HepG2 (cell line): ENCODE measurements at regions not wholly inside any gene's neighbourhood (a gene's known extent, or its start where the extent isn't known, plus 50 kb on each side); places are given as distances from the start of the nearest gene placed in this dataset.

ENCODE experiments used
- ATAC-seq: fragments of 200-7000 bp; cut with Tn5 transposase; 3 replicates; pipeline ENCODE4 v1.9.1; 2020; ENCODE audit warnings: mild to moderate bottlenecking, moderate library complexity
- BruUV-seq: library from RNA; stranded (reverse); fragments of 400-500 nt; replicated peaks from 2 replicates; lab custom pipeline; 2021; lab: Mats Ljungman, UMichigan
- CTCF ChIA-PET: fragments of 300-600 bp; formaldehyde crosslinking; extraction: SDS; loops from one replicate; lab custom pipeline; 2021; ENCODE audit warnings: low total read pairs, inconsistent platforms, low intra/inter-chr PET ratio; lab: Yijun Ruan, JAX
- POLR2A ChIA-PET: fragments of 350-600 bp; sonication (Branson Sonifier 250); formaldehyde crosslinking; loops from one replicate; lab custom pipeline; 2020; ENCODE audit warnings: antibody characterized with exemption, inconsistent platforms; lab: Yijun Ruan, JAX
- DNase-seq: peaks from one replicate; pipeline ENCODE4 v3.0.0-alpha.2; 2015; ENCODE audit warnings: low spot score
- FAIRE-seq: peaks from 3 replicates; lab custom pipeline; 2011; peaks lifted over from hg19 to GRCh38; lab: Jason Lieb, UNC
- H2AFZ ChIP-seq: one replicate; pipeline ENCODE4 v1.6.1; 2011; ENCODE audit warnings: low read length, inconsistent platforms
- H3K27ac ChIP-seq: fragments of 300-600 bp; 3 replicates; pipeline ENCODE4 v1.8.0; 2011; ENCODE audit warnings: mixed run types, mild to moderate bottlenecking, mixed read lengths, low read length, inconsistent platforms; ENCODE audit not compliant: insufficient read depth; ENCODE audit errors: extremely low read length
- H3K27me3 ChIP-seq, 2 experiments: fragments of 200-600 bp in 1 of 2; 2 replicates in 1 of 2; 3 replicates in 1 of 2; pipeline versions ENCODE4 v1.6.0 to v1.8.0; 2011; ENCODE audit warnings: low read length in 2 of 2, mild to moderate bottlenecking in 2 of 2, moderate library complexity in 2 of 2, inconsistent platforms in 1 of 2; ENCODE audit not compliant: insufficient read depth in 2 of 2, control insufficient read depth in 1 of 2
- H3K36me3 ChIP-seq, 2 experiments: fragments of 200-600 bp in 1 of 2; replicated peaks in 1 of 2; 2 replicates in 1 of 2; 3 replicates in 1 of 2; pipeline versions ENCODE4 v1.5.1 to v1.8.0; 2011; ENCODE audit warnings: low read length in 2 of 2, inconsistent platforms in 1 of 2; ENCODE audit not compliant: insufficient read depth in 2 of 2, control insufficient read depth in 1 of 2
- H3K4me1 ChIP-seq: 2 replicates; pipeline ENCODE4 v1.5.1; 2012; ENCODE audit warnings: low read length, inconsistent platforms; ENCODE audit not compliant: insufficient read depth
- H3K4me2 ChIP-seq: 2 replicates; pipeline ENCODE4 v1.6.0; 2011; ENCODE audit warnings: low read depth, low read length, inconsistent platforms
- H3K4me3 ChIP-seq, 3 experiments: fragments of 200-600 bp in 1 of 3; sonication (generic), shearing (Covaris generic) in 1 of 3; replicated peaks in 1 of 3; 2 replicates each; pipeline ENCODE4 v1.5.1; 2011 to 2016; ENCODE audit warnings: low read length in 3 of 3, inconsistent platforms in 2 of 3, low read depth in 2 of 3, mild to moderate bottlenecking in 2 of 3, control low read depth in 1 of 3, mixed read lengths in 1 of 3; ENCODE audit not compliant: insufficient read depth in 1 of 3
- H3K79me2 ChIP-seq: one replicate; pipeline ENCODE4 v1.6.1; 2011; ENCODE audit warnings: low read length, inconsistent platforms; ENCODE audit not compliant: insufficient read depth
- H3K9ac ChIP-seq: 2 replicates; pipeline ENCODE4 v1.6.0; 2011; ENCODE audit warnings: mild to moderate bottlenecking, low read depth, low read length, inconsistent platforms; ENCODE audit not compliant: insufficient read depth
- H3K9me3 ChIP-seq: 2 replicates; pipeline ENCODE4 v1.5.1; 2012; ENCODE audit warnings: mild to moderate bottlenecking, low read length
- H4K20me1 ChIP-seq: 2 replicates; pipeline ENCODE4 v1.6.0; 2011; ENCODE audit warnings: inconsistent platforms, mild to moderate bottlenecking, low read length, moderate library complexity; ENCODE audit not compliant: insufficient read depth
- EHMT2 ChIP-seq: fragments of 200-600 bp; sonication (generic); IDR thresholded peaks from 2 replicates; pipeline ENCODE4 v1.7.0; 2017; ENCODE audit warnings: antibody characterized with exemption, low read depth, low read length, borderline replicate concordance
- GATAD2A ChIP-seq: IDR thresholded peaks from 2 replicates; pipeline ENCODE4 v1.6.1; 2016
- HDAC6 ChIP-seq: fragments of 200-600 bp; sonication (generic); IDR thresholded peaks from 2 replicates; pipeline ENCODE4 v1.7.0; 2017; ENCODE audit warnings: mild to moderate bottlenecking, antibody characterized with exemption, low read length, low read depth
- HOXA9 ChIP-seq: sonication (generic); formaldehyde crosslinking; IDR thresholded peaks from 2 replicates; pipeline ENCODE4 v1.8.1; 2022; ENCODE audit warnings: missing genetic modification reagents, mild to moderate bottlenecking, moderate library complexity, borderline replicate concordance
- IKZF1 ChIP-seq: fragments of 450-650 bp; IDR thresholded peaks from 2 replicates; pipeline ENCODE4 v1.7.1; 2016
- KDM2A ChIP-seq: sonication (generic); formaldehyde crosslinking; IDR thresholded peaks from 2 replicates; pipeline ENCODE4 v1.4.0; 2020; ENCODE audit warnings: low read depth, missing genetic modification reagents, borderline replicate concordance
- KMT2B ChIP-seq: IDR thresholded peaks from 2 replicates; pipeline ENCODE4 v1.6.1; 2016; ENCODE audit warnings: missing genetic modification reagents, missing compliant biosample characterization
- NFYC ChIP-seq: IDR thresholded peaks from 2 replicates; pipeline ENCODE4 v1.6.1; 2016; ENCODE audit warnings: missing genetic modification reagents, missing compliant biosample characterization
- PHF8 ChIP-seq: sonication (generic); formaldehyde crosslinking; IDR thresholded peaks from 2 replicates; pipeline ENCODE4 v1.5.0; 2020; ENCODE audit warnings: missing genetic modification reagents
- RORA ChIP-seq: sonication (generic); formaldehyde crosslinking; IDR thresholded peaks from 2 replicates; pipeline ENCODE4 v1.5.0; 2020; ENCODE audit warnings: mild to moderate bottlenecking, missing genetic modification reagents, moderate library complexity
- SP140L ChIP-seq: sonication (generic); formaldehyde crosslinking; IDR thresholded peaks from 2 replicates; pipeline ENCODE4 v1.4.0; 2020; ENCODE audit warnings: missing genetic modification reagents, borderline replicate concordance
- ZNF10 ChIP-seq: sonication (generic); formaldehyde crosslinking; IDR thresholded peaks from 2 replicates; pipeline ENCODE4 v1.4.0; 2020; ENCODE audit warnings: mild to moderate bottlenecking, low read depth, missing genetic modification reagents, borderline replicate concordance
- ZNF329 ChIP-seq: sonication (generic); formaldehyde crosslinking; IDR thresholded peaks from 2 replicates; pipeline ENCODE4 v1.9.0; 2021; ENCODE audit warnings: low read depth, mild to moderate bottlenecking, missing genetic modification reagents
- ZNF432 ChIP-seq: sonication (generic); formaldehyde crosslinking; IDR thresholded peaks from 2 replicates; pipeline ENCODE4 v1.5.0; 2020; ENCODE audit warnings: missing genetic modification reagents, mild to moderate bottlenecking, borderline replicate concordance
- ZNF607 ChIP-seq: sonication (generic); formaldehyde crosslinking; IDR thresholded peaks from 2 replicates; pipeline ENCODE4 v1.5.1; 2020; ENCODE audit warnings: missing genetic modification reagents, mild to moderate bottlenecking, borderline replicate concordance
- ZNF816 ChIP-seq: sonication (generic); formaldehyde crosslinking; IDR thresholded peaks from 2 replicates; pipeline ENCODE4 v1.8.0; 2022; ENCODE audit warnings: missing genetic modification reagents, mild to moderate bottlenecking, borderline replicate concordance
- ZSCAN5A ChIP-seq: sonication (generic); formaldehyde crosslinking; IDR thresholded peaks from 2 replicates; pipeline ENCODE4 v1.8.0; 2022; ENCODE audit warnings: mild to moderate bottlenecking, missing genetic modification reagents, borderline replicate concordance
- WGBS: methylation state at CpG from one replicate; pipeline ENCODE4 v1.1.6; 2017; ENCODE audit warnings: low lambda C conversion rate; 5-methylcytosine and 5-hydroxymethylcytosine counted together
- in situ Hi-C: cut with HindIII; loops from 2 replicates; pipeline ENCODE4 v1.10.0; 2017; ENCODE audit warnings: low pct_unique_long_range_greater_than_20kb; ENCODE audit not compliant: extremely low pct_ligation_motif_present
- intact Hi-C: fragments of 100-400 bp; cut with micrococcal nuclease; formaldehyde crosslinking; loops from one replicate; pipeline ENCODE4 v1.10.0; 2022; ENCODE audit not compliant: unreplicated experiment
- TF ChIP-seq, protein P1 (sequence below): sonication (generic); formaldehyde crosslinking; IDR thresholded peaks from 2 replicates; pipeline ENCODE4 v1.4.0; 2020; ENCODE audit warnings: missing genetic modification reagents

DNA sequence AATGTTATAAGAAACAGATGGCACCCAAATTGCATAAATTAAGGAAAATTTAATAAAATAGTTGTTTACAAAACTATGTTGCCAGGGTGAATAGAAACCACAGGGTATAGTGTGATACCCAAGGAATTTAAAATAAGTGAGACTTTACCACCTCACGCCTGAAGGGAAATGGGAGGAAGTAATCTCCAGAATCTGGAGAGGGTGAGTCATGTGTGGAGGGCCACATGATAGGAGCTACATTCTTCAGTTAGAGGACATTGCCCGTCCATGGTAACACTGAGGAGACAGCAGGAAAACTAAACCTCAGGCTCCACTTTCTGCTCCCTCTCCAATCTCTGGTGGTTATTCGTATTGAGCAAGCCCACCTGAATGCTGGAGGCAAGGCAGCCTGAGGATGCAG is 97.2 kb upstream of the NXPH2 start:
- intact Hi-C loops = no loop called here
- in situ Hi-C loops = no loop called here
- TF ChIP-seq IKZF1 (no peak), PHF8 (CRISPR knock-in tag) (no peak), ZNF329 (no peak), HDAC6 (no peak), GATAD2A (CRISPR knock-in tag) (no peak), KMT2B (no peak), ZNF432 (CRISPR knock-in tag) (no peak), ZNF816 (CRISPR knock-in tag) (no peak), RORA (CRISPR knock-in tag) (no peak), EHMT2 (no peak), HOXA9 (CRISPR knock-in tag) (no peak), NFYC (CRISPR knock-in tag) (no peak), SP140L (CRISPR knock-in tag) (no peak), ZNF10 (CRISPR knock-in tag) (no peak), ZNF607 (CRISPR knock-in tag) (no peak), ZSCAN5A (CRISPR knock-in tag) (no peak), KDM2A (no peak)
- TF ChIP-seq, protein P1, sequence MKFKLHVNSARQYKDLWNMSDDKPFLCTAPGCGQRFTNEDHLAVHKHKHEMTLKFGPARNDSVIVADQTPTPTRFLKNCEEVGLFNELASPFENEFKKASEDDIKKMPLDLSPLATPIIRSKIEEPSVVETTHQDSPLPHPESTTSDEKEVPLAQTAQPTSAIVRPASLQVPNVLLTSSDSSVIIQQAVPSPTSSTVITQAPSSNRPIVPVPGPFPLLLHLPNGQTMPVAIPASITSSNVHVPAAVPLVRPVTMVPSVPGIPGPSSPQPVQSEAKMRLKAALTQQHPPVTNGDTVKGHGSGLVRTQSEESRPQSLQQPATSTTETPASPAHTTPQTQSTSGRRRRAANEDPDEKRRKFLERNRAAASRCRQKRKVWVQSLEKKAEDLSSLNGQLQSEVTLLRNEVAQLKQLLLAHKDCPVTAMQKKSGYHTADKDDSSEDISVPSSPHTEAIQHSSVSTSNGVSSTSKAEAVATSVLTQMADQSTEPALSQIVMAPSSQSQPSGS (CRISPR knock-in tag) = no peak

More for the DNA sequence above, 97.2 kb upstream of the NXPH2 start:
- Histone ChIP-seq H3K79me2 (no peaks in the 10 kb centered on the region), H3K36me3 (no peaks in the 10 kb centered on the region), H2AFZ (no peak overlapping the region), H3K4me1 (no peaks in the 10 kb centered on the region), H3K9me3 (no peaks in the 10 kb centered on the region), H3K27ac (no peak overlapping the region), H4K20me1 (no peaks in the 10 kb centered on the region), H3K4me3 (no peak overlapping the region), H3K4me2 (no peak overlapping the region), H3K27me3 (no peaks in the 10 kb centered on the region), H3K9ac (no peak overlapping the region)
- WGBS = 19% methylated on average over 3 of the region's 3 CpGs
- ChIA-PET CTCF (no interaction called here), POLR2A (no interaction called here)
- ATAC-seq = no peak
- FAIRE-seq = no peak
- DNase-seq = no peak
- no TSS peak for BruUV-seq
